DND-41 (cell line): ENCODE measurements at regions not wholly inside any gene's neighbourhood (a gene's known extent, or its start where the extent isn't known, plus 50 kb on each side); places are given as distances from the start of the nearest gene placed in this dataset.

Source experiments
- ATAC-seq: fragments of 200-7000 bp; cut with Tn5 transposase; 3 replicates; pipeline ENCODE4 v1.9.1; 2021; ENCODE audit warnings: low read depth; ENCODE audit not compliant: insufficient read depth
- DNase-seq: peaks from one replicate; pipeline ENCODE4 v3.0.0-alpha.2; 2020
- H2AFZ ChIP-seq: 2 replicates; pipeline ENCODE4 v1.6.0; 2012; ENCODE audit warnings: low read depth, low read length
- H3K27ac ChIP-seq: 2 replicates; pipeline ENCODE4 v1.5.1; 2012; ENCODE audit warnings: low read length, inconsistent platforms
- H3K27me3 ChIP-seq: fragments of 200-600 bp; sonication (generic); 2 replicates; pipeline ENCODE4 v1.6.0; 2012; ENCODE audit warnings: low read length, mild to moderate bottlenecking, inconsistent platforms; ENCODE audit not compliant: insufficient read depth, poor library complexity
- H3K36me3 ChIP-seq: 2 replicates; pipeline ENCODE4 v1.5.1; 2012; ENCODE audit warnings: low read length, inconsistent platforms; ENCODE audit not compliant: insufficient read depth
- H3K4me1 ChIP-seq: 2 replicates; pipeline ENCODE4 v1.5.1; 2012; ENCODE audit warnings: mild to moderate bottlenecking, low read length; ENCODE audit not compliant: insufficient read depth
- H3K4me2 ChIP-seq: 2 replicates; pipeline ENCODE4 v1.6.0; 2012; ENCODE audit warnings: mild to moderate bottlenecking, moderate library complexity, low read length, inconsistent platforms; ENCODE audit not compliant: insufficient read depth
- H3K4me3 ChIP-seq, 2 experiments: fragments of 200-600 bp in 1 of 2; shearing (Covaris generic) in 1 of 2; 2 replicates each; pipeline ENCODE4 v1.5.1; 2012 to 2016; ENCODE audit warnings: inconsistent platforms in 2 of 2, low read length in 2 of 2, mild to moderate bottlenecking in 2 of 2, low read depth in 1 of 2, moderate library complexity in 1 of 2
- H3K79me2 ChIP-seq: 2 replicates; pipeline ENCODE4 v1.6.0; 2012; ENCODE audit warnings: low read length, inconsistent platforms; ENCODE audit not compliant: insufficient read depth
- H3K9ac ChIP-seq: 2 replicates; pipeline ENCODE4 v1.6.0; 2012; ENCODE audit warnings: low read depth, mild to moderate bottlenecking, inconsistent platforms, low read length, moderate library complexity
- H3K9me3 ChIP-seq: 2 replicates; pipeline ENCODE4 v1.5.1; 2012; ENCODE audit warnings: low read length, moderate library complexity, mild to moderate bottlenecking, inconsistent platforms; ENCODE audit not compliant: insufficient read depth, severe bottlenecking
- H4K20me1 ChIP-seq: 2 replicates; pipeline ENCODE4 v1.6.0; 2012; ENCODE audit warnings: low read length; ENCODE audit not compliant: insufficient read depth
- EZH2 ChIP-seq: IDR thresholded peaks from 3 replicates; pipeline ENCODE4 v1.6.1; 2012; ENCODE audit warnings: borderline replicate concordance, low read depth, mild to moderate bottlenecking, moderate library complexity, low read length, inconsistent platforms; ENCODE audit not compliant: severe bottlenecking
- TF ChIP-seq, protein P1 (sequence below): IDR thresholded peaks from 2 replicates; pipeline ENCODE4 v1.5.1; 2012; ENCODE audit warnings: borderline replicate concordance, low read length, moderate library complexity, mild to moderate bottlenecking; ENCODE audit not compliant: poor library complexity, severe bottlenecking; ENCODE audit errors: extremely low read depth

DNA sequence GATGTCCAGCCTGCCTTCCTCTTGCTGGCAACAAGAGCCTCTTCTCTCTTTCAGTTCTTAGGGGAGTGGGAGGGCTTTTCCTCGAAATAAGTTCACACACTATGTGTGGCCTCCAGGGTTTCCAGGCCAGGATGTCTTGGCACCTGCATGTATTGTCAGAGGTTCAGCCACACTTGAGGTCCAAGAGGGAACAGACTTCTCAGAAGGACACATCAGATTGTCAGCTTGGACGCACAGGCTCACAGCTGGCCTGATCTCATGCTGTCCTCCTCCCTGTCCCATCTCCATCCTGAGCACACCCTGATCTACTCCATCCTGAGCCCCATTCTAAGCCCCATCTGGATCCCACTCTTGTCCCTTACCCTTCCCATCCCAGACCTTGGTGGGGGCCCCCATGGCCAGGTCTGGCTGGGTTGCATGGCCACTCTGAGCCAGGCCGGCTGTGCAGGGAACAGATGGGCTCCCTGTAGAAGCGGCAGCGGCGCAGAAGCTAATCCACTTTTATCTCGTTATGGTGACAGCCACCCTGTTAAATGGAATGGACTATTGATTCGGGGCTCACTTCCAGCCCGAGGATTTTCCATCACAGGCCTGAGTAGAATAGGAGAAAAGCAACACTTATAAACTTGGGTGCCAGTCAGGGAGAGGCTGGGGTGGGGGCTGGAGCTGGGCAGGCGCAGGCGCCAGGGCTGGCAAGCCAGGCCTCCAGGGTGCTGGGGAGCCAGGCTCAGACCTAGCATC is 85.1 kb upstream of the CSF3R start:
- peaks cover 2% of the 10 kb centered on the region for H3K27me3 ChIP-seq
- no peak overlapping the region for H3K4me2 ChIP-seq
- no peak for TF ChIP-seq EZH2
- TF ChIP-seq, protein P1, sequence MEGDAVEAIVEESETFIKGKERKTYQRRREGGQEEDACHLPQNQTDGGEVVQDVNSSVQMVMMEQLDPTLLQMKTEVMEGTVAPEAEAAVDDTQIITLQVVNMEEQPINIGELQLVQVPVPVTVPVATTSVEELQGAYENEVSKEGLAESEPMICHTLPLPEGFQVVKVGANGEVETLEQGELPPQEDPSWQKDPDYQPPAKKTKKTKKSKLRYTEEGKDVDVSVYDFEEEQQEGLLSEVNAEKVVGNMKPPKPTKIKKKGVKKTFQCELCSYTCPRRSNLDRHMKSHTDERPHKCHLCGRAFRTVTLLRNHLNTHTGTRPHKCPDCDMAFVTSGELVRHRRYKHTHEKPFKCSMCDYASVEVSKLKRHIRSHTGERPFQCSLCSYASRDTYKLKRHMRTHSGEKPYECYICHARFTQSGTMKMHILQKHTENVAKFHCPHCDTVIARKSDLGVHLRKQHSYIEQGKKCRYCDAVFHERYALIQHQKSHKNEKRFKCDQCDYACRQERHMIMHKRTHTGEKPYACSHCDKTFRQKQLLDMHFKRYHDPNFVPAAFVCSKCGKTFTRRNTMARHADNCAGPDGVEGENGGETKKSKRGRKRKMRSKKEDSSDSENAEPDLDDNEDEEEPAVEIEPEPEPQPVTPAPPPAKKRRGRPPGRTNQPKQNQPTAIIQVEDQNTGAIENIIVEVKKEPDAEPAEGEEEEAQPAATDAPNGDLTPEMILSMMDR = no peak
- H4K20me1 ChIP-seq = no peaks in the 10 kb centered on the region
- H3K9me3 ChIP-seq = no peaks in the 10 kb centered on the region
- H3K4me3 ChIP-seq = no peak overlapping the region
- no peaks in the 10 kb centered on the region for H3K36me3 ChIP-seq
- no peak overlapping the region for H2AFZ ChIP-seq
- H3K4me1 ChIP-seq = no peaks in the 10 kb centered on the region
- H3K27ac ChIP-seq = no peak overlapping the region
- no peak for DNase-seq
- H3K79me2 ChIP-seq = no peaks in the 10 kb centered on the region
- no peak overlapping the region for H3K9ac ChIP-seq
- no peak for ATAC-seq

DNA sequence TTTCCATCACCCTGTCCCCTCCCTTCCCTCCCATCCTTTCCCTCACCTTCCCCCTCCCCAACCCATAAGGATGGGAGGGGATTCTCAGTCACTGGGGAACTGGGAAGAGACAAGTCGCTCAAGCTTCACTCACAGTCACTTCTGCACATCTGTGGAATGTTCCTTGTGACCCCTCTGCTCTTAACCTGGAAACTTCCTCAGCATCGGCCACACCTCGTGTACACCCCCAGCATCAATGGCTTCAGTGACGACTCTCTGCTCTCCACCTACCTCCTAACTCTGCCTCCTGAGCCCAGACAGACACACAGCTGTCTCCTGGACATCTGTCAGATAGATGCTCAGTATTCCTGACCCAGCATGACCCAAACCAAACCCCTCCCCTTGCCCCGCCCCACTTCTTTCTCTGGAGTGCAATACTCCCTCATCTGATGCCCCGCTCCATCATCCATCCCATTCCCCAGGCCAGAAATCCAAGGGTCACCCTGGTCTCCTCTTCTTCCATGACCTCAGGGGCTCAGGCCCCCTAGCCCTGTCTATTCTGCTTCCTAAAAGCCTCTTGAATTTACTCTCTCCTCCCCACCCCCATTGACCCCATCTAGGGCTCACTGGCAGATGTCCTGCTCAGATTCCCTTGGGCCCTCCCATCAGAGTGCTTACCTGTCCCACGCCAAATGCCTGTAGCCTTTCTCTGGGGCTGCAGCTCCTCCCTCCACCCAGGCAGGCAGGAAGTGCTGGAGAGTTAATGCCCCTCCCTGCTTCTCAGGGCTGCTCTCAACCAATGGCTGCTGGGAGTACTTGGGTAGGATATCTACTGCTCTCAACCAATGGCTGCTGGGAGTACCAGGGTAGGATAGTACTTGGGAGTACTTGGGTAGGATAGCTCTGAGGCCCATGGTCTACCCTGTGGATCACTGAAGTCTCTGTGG is 83.1 kb upstream of the CSF3R start:
- H3K27ac ChIP-seq = no peak overlapping the region
- DNase-seq = no peak
- H3K27me3 ChIP-seq = peaks cover 7% of the 10 kb centered on the region
- H3K79me2 ChIP-seq = no peaks in the 10 kb centered on the region
- no peak overlapping the region for H3K4me3 ChIP-seq
- no peaks in the 10 kb centered on the region for H3K4me1 ChIP-seq
- TF ChIP-seq EZH2 = no peak
- TF ChIP-seq, protein P1 = no peak
- no peaks in the 10 kb centered on the region for H4K20me1 ChIP-seq
- ATAC-seq = no peak
- H3K4me2 ChIP-seq = no peak overlapping the region
- no peak overlapping the region for H2AFZ ChIP-seq
- H3K9ac ChIP-seq = no peak overlapping the region
- no peaks in the 10 kb centered on the region for H3K36me3 ChIP-seq
- H3K9me3 ChIP-seq = no peaks in the 10 kb centered on the region

DNA sequence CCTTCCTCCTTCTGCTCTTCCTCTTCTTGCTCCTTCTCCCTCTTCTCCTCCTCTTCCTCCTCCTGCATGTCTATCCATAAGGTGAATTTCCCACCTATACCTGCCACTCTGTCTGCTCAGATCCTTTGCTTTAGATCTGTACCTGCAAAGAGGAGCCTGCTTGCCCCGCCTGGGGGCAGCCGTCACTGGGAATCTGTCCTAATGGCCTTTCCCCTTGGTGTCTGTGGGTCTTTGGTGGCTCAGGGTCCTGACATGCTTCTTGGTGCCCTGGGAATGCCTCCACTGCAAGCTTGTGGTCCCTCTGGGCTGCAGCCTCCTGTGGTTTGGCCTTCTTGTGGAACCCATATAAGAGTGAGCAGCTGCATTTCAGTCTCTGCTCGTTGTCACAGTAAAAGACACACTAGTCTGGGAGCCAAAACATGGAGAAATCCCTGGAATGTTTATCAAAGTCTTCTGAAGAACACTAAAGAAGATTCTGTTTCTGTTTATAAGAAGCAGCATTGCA is 79.5 kb upstream of the CSF3R start:
- H3K27me3 ChIP-seq = peaks cover 7% of the 10 kb centered on the region

More for the DNA sequence above, 79.5 kb upstream of the CSF3R start:
- Histone ChIP-seq H3K4me1 (no peaks in the 10 kb centered on the region), H3K9me3 (no peaks in the 10 kb centered on the region), H3K36me3 (no peaks in the 10 kb centered on the region), H3K4me2 (no peak overlapping the region), H3K9ac (no peak overlapping the region), H2AFZ (no peak overlapping the region), H3K79me2 (no peaks in the 10 kb centered on the region), H3K27ac (no peak overlapping the region), H4K20me1 (no peaks in the 10 kb centered on the region), H3K4me3 (no peak overlapping the region)
- DNase-seq = no peak
- TF ChIP-seq EZH2 = no peak
- TF ChIP-seq, protein P1 = no peak
- no peak for ATAC-seq
